Nephron (organoid): ENCODE measurements at regions not wholly inside any gene's neighbourhood (a gene's known extent, or its start where the extent isn't known, plus 50 kb on each side); places are given as distances from the start of the nearest gene placed in this dataset.

ENCODE experiments used
- H3K27ac Mint-ChIP-seq, 3 experiments: 2 replicates each; pipeline ENCODE4 v1.8.0; 2020; ENCODE audit warnings: mixed read lengths in 3 of 3, mild to moderate bottlenecking in 2 of 3, moderate library complexity in 1 of 3
- H3K27me3 Mint-ChIP-seq: 2 replicates; pipeline ENCODE4 v1.8.0; 2021; ENCODE audit warnings: low read depth, mild to moderate bottlenecking, moderate library complexity, mixed read lengths
- H3K36me3 Mint-ChIP-seq: 2 replicates; pipeline ENCODE4 v1.8.0; 2020; ENCODE audit warnings: low read depth, mixed read lengths
- H3K4me1 Mint-ChIP-seq: 2 replicates; pipeline ENCODE4 v1.8.0; 2020; ENCODE audit warnings: mixed read lengths
- H3K4me3 Mint-ChIP-seq, 3 experiments: 2 replicates each; pipeline ENCODE4 v1.8.0; 2020; ENCODE audit warnings: mild to moderate bottlenecking in 3 of 3, mixed read lengths in 3 of 3, moderate library complexity in 2 of 3
- H3K9me3 Mint-ChIP-seq: 2 replicates; pipeline ENCODE4 v1.8.0; 2020; ENCODE audit warnings: mixed read lengths
- TF ChIP-seq, protein P1 (sequence below), 3 experiments: fragments of 200-600 bp; sonication (generic); IDR thresholded peaks; one replicate each; pipeline ENCODE4 v1.5.0; 2021; ENCODE audit warnings: antibody characterized with exemption in 3 of 3; ENCODE audit not compliant: unreplicated experiment in 3 of 3

DNA sequence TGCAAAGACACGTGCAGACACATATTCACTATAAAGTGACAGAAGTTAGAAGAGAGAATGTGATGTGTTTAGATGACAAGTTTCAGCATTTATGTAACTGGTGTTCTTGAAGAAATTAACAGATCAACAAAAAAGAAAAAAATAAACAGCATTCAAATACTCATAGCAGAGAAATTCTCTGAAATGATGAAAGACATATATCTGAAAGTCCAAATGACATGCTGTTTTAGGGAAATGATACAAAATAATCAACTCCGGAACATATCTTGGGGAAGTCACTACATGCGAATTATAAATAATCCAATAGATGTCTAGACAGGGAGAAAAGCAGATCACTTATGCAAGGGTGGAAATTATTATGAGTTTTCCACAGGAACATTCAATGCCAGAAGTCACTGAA, 146.0 kb downstream of the SPANXN4 start:
- Mint-ChIP-seq H3K36me3 (no peaks in the 10 kb centered on the region), H3K27me3 (no peaks in the 10 kb centered on the region), H3K9me3 (peaks cover 25% of the 10 kb centered on the region), H3K27ac (no peak overlapping the region), H3K4me1 (no peaks in the 10 kb centered on the region), H3K4me3 (no peak overlapping the region)
- TF ChIP-seq, protein P1, sequence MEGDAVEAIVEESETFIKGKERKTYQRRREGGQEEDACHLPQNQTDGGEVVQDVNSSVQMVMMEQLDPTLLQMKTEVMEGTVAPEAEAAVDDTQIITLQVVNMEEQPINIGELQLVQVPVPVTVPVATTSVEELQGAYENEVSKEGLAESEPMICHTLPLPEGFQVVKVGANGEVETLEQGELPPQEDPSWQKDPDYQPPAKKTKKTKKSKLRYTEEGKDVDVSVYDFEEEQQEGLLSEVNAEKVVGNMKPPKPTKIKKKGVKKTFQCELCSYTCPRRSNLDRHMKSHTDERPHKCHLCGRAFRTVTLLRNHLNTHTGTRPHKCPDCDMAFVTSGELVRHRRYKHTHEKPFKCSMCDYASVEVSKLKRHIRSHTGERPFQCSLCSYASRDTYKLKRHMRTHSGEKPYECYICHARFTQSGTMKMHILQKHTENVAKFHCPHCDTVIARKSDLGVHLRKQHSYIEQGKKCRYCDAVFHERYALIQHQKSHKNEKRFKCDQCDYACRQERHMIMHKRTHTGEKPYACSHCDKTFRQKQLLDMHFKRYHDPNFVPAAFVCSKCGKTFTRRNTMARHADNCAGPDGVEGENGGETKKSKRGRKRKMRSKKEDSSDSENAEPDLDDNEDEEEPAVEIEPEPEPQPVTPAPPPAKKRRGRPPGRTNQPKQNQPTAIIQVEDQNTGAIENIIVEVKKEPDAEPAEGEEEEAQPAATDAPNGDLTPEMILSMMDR (IDR thresholded peaks at IDR 0.05; ENCODE audit: unreplicated experiment in 3 of 3), result no peak

DNA sequence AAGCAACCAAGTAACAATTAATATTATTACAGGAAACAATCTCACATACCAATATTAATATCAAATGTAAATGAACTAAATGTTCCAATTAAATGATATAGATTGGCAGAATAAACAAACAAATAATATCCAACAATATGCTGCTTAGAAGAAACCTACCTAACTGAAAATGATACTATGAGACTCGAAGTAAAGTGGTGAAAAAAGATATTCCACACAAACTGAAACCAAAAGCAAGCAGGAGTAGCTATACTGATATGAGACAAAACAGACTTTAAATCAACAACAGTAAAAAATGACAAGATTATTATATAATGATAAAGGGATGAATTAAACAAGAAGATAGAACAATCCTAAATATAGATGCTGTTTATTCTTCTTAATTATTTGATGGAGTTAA, 140.1 kb downstream of the SPANXN4 start:
- Mint-ChIP-seq H3K4me1 (no peaks in the 10 kb centered on the region), H3K27ac (no peak overlapping the region), H3K27me3 (no peaks in the 10 kb centered on the region), H3K36me3 (no peaks in the 10 kb centered on the region), H3K4me3 (no peak overlapping the region), H3K9me3 (peaks cover 4% of the 10 kb centered on the region)
- TF ChIP-seq, protein P1 (IDR thresholded peaks at IDR 0.05; ENCODE audit: unreplicated experiment in 3 of 3), result no peak

DNA sequence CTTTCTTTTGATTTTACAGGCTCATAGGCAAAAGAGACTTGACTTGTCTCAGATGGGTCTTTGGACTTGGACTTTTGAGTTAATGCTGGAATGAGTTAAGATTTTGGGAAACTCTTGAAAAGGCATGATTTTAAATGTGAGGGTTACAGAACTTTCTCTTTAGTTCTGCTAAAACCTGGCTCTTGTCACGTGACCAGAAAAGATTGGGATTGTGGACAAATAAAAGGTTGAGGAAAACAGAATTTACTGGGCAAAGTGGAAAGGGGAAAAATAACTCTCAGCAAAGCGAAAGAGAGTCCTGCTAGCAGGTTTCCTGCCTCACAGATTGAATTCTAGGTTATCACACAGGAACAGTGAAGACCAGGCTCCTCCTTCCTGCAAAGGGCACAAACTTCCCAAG, 114.0 kb downstream of the SPANXN4 start:
- TF ChIP-seq, protein P1 (IDR thresholded peaks at IDR 0.05; ENCODE audit: unreplicated experiment in 3 of 3), result no peak
- no peak overlapping the region for H3K4me3 Mint-ChIP-seq

DNA sequence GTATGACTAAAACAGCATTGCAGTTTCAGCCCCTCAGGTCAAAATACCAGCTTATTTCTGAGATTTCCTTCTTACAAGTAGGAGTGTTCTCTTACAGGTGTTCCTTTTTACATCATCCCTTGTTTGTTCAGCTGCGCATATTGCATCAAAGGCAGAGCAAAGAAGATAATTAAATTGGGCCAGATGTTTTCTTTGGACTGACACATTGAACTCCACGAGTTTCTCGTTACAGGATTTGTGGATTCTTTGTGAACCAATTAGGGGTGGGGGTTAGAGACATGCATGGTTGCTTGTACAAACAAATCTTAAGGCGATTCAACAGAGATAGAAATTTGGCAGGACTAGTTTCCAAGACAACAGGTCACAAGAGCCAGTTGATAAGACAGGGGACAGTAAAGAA, 95.7 kb downstream of the SPANXN4 start:
- H3K4me1 Mint-ChIP-seq, result no peaks in the 10 kb centered on the region
- H3K36me3 Mint-ChIP-seq, result no peaks in the 10 kb centered on the region
- peak overlapping the region in 1 of 3 experiments; percentile 43 for H3K27ac Mint-ChIP-seq
- peaks cover 8% of the 10 kb centered on the region for H3K9me3 Mint-ChIP-seq
- TF ChIP-seq, protein P1 (IDR thresholded peaks at IDR 0.05; ENCODE audit: unreplicated experiment in 3 of 3), result no peak
- H3K4me3 Mint-ChIP-seq, result no peak overlapping the region
- no peaks in the 10 kb centered on the region for H3K27me3 Mint-ChIP-seq

More for the DNA sequence above, 114.0 kb downstream of the SPANXN4 start:
- H3K27ac Mint-ChIP-seq, result no peak overlapping the region
- H3K36me3 Mint-ChIP-seq, result no peaks in the 10 kb centered on the region
- no peaks in the 10 kb centered on the region for H3K27me3 Mint-ChIP-seq
- no peaks in the 10 kb centered on the region for H3K4me1 Mint-ChIP-seq
- peaks cover 18% of the 10 kb centered on the region for H3K9me3 Mint-ChIP-seq

DNA sequence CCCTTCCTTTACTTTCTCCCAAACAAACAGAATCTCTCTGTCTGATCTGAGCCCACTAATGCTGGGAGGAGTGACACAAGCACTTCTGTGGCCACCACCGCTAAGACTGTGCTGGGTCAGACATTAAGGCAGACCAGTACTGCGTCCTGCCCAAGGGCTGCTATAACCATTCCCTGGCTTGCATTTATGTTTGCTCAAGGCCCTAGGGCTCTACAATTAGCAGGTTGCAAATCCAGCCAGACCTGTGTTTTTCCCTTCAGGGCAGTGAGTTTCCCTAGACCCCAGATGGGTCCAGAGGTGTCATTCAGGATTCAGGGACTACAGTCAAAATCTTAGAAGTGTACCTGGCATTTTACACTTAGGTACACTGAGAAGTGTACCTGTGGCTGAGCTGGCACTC, 89.7 kb downstream of the SPANXN4 start:
- Mint-ChIP-seq H3K4me3 (no peak overlapping the region), H3K27me3 (no peaks in the 10 kb centered on the region), H3K9me3 (peaks cover 10% of the 10 kb centered on the region), H3K36me3 (no peaks in the 10 kb centered on the region), H3K4me1 (no peaks in the 10 kb centered on the region), H3K27ac (no peak overlapping the region)
- TF ChIP-seq, protein P1 (IDR thresholded peaks at IDR 0.05; ENCODE audit: unreplicated experiment in 3 of 3), result no peak

DNA sequence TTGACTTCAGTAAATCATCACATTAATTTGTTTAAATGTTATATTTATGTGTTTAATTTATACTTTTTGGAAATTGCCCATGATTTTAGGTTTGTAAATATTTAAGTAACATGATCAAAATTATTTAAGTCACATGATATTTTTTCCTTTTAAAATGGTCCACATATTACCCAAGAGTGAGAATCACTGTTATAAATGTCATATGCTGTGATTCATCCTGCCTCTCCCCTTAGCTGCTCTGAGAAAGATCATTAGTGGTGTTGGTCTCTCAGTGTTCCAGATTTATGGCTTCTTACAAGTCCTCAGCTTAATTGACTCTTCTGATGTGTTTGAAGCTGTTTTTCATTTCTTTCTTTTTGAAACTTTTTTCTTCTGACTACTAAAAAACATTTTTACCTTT, 70.1 kb downstream of the SPANXN4 start:
- TF ChIP-seq, protein P1 (IDR thresholded peaks at IDR 0.05; ENCODE audit: unreplicated experiment in 3 of 3), result no peak
- H3K4me3 Mint-ChIP-seq, result no peak overlapping the region
- H3K36me3 Mint-ChIP-seq, result no peaks in the 10 kb centered on the region
- peaks cover 8% of the 10 kb centered on the region for H3K9me3 Mint-ChIP-seq
- no peak overlapping the region for H3K27ac Mint-ChIP-seq
- peaks cover 3% of the 10 kb centered on the region for H3K27me3 Mint-ChIP-seq
- no peaks in the 10 kb centered on the region for H3K4me1 Mint-ChIP-seq
